GM12873 (cell line): ENCODE measurements at regions not wholly inside any gene's neighbourhood (a gene's known extent, or its start where the extent isn't known, plus 50 kb on each side); places are given as distances from the start of the nearest gene placed in this dataset.

Experiments
- CTCF ChIP-seq: IDR thresholded peaks from 2 replicates; pipeline ENCODE4 v1.5.1; 2012; ENCODE audit warnings: low read depth, mild to moderate bottlenecking, moderate library complexity, low read length, control low read depth; ENCODE audit not compliant: insufficient read depth; ENCODE audit errors: missing control alignments

DNA sequence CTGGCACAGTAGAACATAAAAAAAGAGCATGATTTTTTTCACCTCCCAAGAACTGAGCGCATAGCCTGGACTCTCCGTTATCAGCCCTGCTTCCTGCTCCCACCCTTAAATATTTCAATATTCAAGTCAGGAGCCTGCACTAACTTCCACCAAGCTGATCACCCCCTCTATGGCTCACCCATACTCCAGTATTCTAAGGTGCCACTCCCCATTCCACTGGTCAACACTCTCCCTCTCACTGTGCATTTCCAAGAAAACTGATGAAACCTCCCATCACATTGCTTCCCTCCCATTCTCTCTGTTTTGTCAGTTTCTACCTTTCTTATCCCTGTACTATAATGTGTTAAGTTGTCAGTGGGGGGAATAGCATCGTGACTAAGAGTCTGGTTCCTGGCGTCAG lies 95.0 kb upstream of the C7orf33 start:
- TF ChIP-seq CTCF = no peak

DNA sequence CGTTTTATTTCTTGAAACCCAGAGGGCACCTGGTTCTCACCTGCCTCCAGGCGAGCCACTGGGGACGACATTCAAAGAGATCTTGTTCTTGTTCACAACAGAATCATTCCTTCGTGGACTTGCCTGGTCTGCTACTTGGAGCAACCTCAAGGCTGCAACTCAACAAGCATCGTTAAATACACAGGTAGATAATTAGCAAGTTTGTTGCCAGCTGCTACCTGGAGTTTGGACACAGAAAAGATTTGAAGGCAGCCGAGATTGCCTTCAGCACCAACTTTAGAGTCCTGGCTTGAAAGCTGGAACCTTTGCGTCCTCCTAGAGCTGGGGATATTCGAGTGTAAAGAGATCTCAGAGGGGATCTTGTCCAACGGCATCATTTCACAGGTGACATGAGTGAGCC lies 89.6 kb upstream of the C7orf33 start:
- TF ChIP-seq CTCF = no peak

GRCh38 chr7:148503900-148504487 lies 86.6 kb upstream of the C7orf33 start:
- TF ChIP-seq CTCF = peak; percentile 55

DNA sequence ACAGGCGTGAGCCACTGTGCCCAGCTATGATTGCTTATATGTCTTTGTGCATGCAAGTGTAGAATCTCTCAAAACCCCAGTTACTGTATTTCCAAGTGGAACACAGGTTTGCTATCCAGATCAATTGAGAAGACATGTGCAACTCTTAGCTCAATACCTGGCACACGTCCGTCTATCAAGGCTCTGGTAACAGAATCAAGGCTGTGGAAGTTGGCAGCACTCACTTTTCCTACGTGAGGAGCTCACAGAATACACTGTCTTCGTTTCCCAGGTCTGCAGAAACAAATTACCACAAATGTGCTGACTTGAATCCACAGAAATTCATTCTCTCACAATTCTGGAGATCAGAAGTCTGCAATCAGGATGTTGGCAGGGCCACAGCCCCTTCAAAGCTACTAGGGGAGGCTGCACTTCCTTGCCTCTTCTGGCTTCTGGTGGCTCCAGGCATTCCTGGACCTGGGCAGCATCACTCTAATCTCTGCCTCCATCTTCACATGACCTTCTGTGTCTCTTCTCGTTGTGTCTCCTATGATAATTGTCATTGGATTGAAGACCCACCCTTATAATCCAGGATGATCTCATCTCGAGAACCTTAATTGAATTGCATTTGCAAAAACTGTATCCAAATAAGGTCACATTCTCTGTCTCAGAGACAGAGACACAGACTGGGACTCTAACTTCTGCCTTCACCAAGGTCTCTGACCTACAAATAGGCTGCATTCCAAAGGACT lies 84.8 kb upstream of the C7orf33 start:
- no peak for TF ChIP-seq CTCF

- TF ChIP-seq CTCF = no peak
These were observed 82.8 kb upstream of the C7orf33 start for GRCh38 chr7:148507787-148508186.

- no peak for TF ChIP-seq CTCF
These were observed 76.3 kb upstream of the C7orf33 start for GRCh38 chr7:148514236-148514635.

- TF ChIP-seq CTCF = no peak
These were observed 75.3 kb upstream of the C7orf33 start for GRCh38 chr7:148515237-148515636.
